ENCODE measurements at regions not wholly inside any gene's neighbourhood (a gene's known extent, or its start where the extent isn't known, plus 50 kb on each side); places are given as distances from the start of the nearest gene placed in this dataset.
A peak's percentile ranks its signal among the peaks of the same experiment; 100 is the strongest.

DNA sequence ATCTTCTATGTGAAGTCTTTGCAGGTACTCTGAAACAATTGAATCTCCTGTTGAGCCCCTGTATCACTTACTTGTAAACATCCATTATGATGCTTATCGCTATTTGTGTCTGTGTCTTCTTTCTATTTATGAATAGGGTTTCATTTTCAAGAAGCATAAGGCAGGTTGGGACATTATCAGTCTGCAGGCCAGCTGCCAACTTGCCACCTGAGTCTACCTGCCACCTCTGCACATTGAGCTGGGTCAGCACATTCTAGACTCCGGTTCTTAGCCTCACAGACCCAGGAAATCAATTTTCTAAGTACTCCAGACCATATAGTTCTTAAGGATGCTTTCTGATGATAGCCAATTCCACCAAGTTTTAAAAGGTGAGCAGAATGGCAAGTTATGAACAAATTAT, 105.7 kb upstream of the MCTP2 start:
- Mint-ChIP-seq H3K4me3 (no peak overlapping the region), H3K27me3 (peaks cover 10 to 16% of the 10 kb centered on the region in 2 donors), H3K27ac (no peak overlapping the region), H3K4me1 (ENCODE audit: low read depth in 2 of 2) (peaks cover 0 to 9% of the 10 kb centered on the region in 2 donors), H3K9me3 (no peaks in the 10 kb centered on the region), H3K36me3 (no peaks in the 10 kb centered on the region)
- no peak for ATAC-seq
- no peak for DNase-seq (ENCODE audit: low spot score)

GRCh38 chr15:94125156-94125555, 106.2 kb upstream of the MCTP2 start:
- Mint-ChIP-seq H3K27ac (no peak overlapping the region), H3K36me3 (no peaks in the 10 kb centered on the region), H3K4me3 (no peak overlapping the region), H3K4me1 (ENCODE audit: low read depth in 2 of 2) (peaks cover 0 to 9% of the 10 kb centered on the region in 2 donors), H3K27me3 (peaks cover 5 to 11% of the 10 kb centered on the region in 2 donors), H3K9me3 (no peaks in the 10 kb centered on the region)
- ATAC-seq (no peak), DNase-seq (ENCODE audit: low spot score) (no peak)

- Mint-ChIP-seq H3K4me1 (ENCODE audit: low read depth in 2 of 2) (peaks cover 0 to 9% of the 10 kb centered on the region in 2 donors), H3K36me3 (no peaks in the 10 kb centered on the region), H3K27me3 (peaks cover 0 to 3% of the 10 kb centered on the region in 2 donors), H3K27ac (no peak overlapping the region), H3K9me3 (no peaks in the 10 kb centered on the region), H3K4me3 (no peak overlapping the region)
- ATAC-seq (no peak), DNase-seq (ENCODE audit: low spot score) (no peak)
Observed at GRCh38 chr15:94122516-94122915, 108.8 kb upstream of the MCTP2 start.

- H3K27ac Mint-ChIP-seq = no peak overlapping the region
- H3K4me1 Mint-ChIP-seq (ENCODE audit: low read depth in 2 of 2) = peaks cover 0 to 4% of the 10 kb centered on the region in 2 donors
- peak; percentile 90 to 92 for ATAC-seq
- H3K4me3 Mint-ChIP-seq = no peak overlapping the region
- H3K9me3 Mint-ChIP-seq = no peaks in the 10 kb centered on the region
- peaks cover 3 to 5% of the 10 kb centered on the region in 2 donors for H3K27me3 Mint-ChIP-seq
- H3K36me3 Mint-ChIP-seq = no peaks in the 10 kb centered on the region
- peak; percentile 67 for DNase-seq (ENCODE audit: low spot score)
Observed at GRCh38 chr15:94119923-94120775, 111.2 kb upstream of the MCTP2 start.

- H3K4me3 Mint-ChIP-seq = no peak overlapping the region
- H3K27me3 Mint-ChIP-seq = peaks cover 11 to 13% of the 10 kb centered on the region in 2 donors
- no peaks in the 10 kb centered on the region for H3K4me1 Mint-ChIP-seq (ENCODE audit: low read depth in 2 of 2)
Observed at GRCh38 chr15:94119298-94119811, 112.0 kb upstream of the MCTP2 start.

GRCh38 chr15:94110476-94111130, 120.8 kb upstream of the MCTP2 start:
- Mint-ChIP-seq H3K9me3 (no peaks in the 10 kb centered on the region), H3K4me1 (ENCODE audit: low read depth in 2 of 2) (no peaks in the 10 kb centered on the region), H3K36me3 (no peaks in the 10 kb centered on the region), H3K27ac (no peak overlapping the region), H3K27me3 (peaks cover 46 to 50% of the 10 kb centered on the region in 2 donors), H3K4me3 (no peak overlapping the region)
- DNase-seq (ENCODE audit: low spot score) (no peak), ATAC-seq (no peak)

More at GRCh38 chr15:94119298-94119811, 112.0 kb upstream of the MCTP2 start:
- H3K27ac Mint-ChIP-seq = no peak overlapping the region
- DNase-seq (ENCODE audit: low spot score) (no peak), ATAC-seq (no peak)
- no peaks in the 10 kb centered on the region for H3K36me3 Mint-ChIP-seq
- H3K9me3 Mint-ChIP-seq = no peaks in the 10 kb centered on the region

DNA sequence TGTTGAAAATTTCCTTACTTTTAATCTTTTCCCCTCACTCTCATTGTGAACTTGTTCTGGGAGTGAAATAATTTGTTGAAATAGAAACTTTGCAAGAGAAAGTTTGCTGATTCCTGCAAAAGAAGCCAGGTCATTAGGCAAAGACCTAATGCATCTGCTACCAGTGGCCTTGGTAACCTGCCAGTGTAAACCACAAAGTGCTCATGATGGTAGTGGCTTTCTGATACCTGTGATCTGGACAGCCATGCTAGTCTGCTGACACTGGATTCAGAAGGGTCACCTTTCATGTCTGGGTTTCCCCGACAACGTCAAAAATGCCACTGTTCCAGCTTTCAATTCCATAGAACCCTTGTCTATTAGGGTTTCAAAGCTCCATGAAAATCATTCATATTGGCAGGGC, 123.7 kb upstream of the MCTP2 start:
- Mint-ChIP-seq H3K27ac (no peak overlapping the region), H3K36me3 (no peaks in the 10 kb centered on the region), H3K4me1 (ENCODE audit: low read depth in 2 of 2) (no peaks in the 10 kb centered on the region), H3K27me3 (peaks cover 40 to 43% of the 10 kb centered on the region in 2 donors), H3K9me3 (no peaks in the 10 kb centered on the region), H3K4me3 (no peak overlapping the region)
- ATAC-seq (no peak), DNase-seq (ENCODE audit: low spot score) (no peak)

- H3K4me1 Mint-ChIP-seq (ENCODE audit: low read depth in 2 of 2) = no peaks in the 10 kb centered on the region
Observed at GRCh38 chr15:94105760-94106159, 125.6 kb upstream of the MCTP2 start.

GRCh38 chr15:94100863-94101262, 130.5 kb upstream of the MCTP2 start:
- no peak for ATAC-seq
- Mint-ChIP-seq H3K27ac (no peak overlapping the region), H3K9me3 (no peaks in the 10 kb centered on the region), H3K4me1 (ENCODE audit: low read depth in 2 of 2) (no peaks in the 10 kb centered on the region), H3K36me3 (no peaks in the 10 kb centered on the region), H3K27me3 (peaks cover 31 to 33% of the 10 kb centered on the region in 2 donors), H3K4me3 (no peak overlapping the region)
- DNase-seq (ENCODE audit: low spot score) = no peak

More at GRCh38 chr15:94105760-94106159, 125.6 kb upstream of the MCTP2 start:
- no peaks in the 10 kb centered on the region for H3K9me3 Mint-ChIP-seq
- no peaks in the 10 kb centered on the region for H3K36me3 Mint-ChIP-seq
- no peak for DNase-seq (ENCODE audit: low spot score)
- ATAC-seq = no peak
- H3K27ac Mint-ChIP-seq = no peak overlapping the region
- H3K27me3 Mint-ChIP-seq = peaks cover 39 to 43% of the 10 kb centered on the region in 2 donors
- H3K4me3 Mint-ChIP-seq = no peak overlapping the region

DNA sequence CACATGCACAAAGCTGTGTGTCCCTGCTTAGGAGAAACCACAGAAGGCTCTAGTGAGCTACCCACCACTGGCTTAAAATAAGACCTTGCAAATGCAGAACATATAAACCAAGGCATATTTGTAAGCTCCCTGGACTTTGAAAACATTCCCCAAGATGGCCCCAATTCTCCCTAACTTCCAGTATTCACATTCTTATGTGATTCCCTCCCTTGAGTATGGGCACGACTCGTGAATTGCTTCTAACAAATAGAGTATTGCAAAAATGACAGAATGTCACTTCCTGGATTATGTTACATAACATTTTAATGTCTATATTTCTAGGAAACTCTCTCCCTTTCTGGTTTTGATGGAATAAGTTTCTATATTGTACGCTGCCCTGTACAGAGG, 131.8 kb upstream of the MCTP2 start:
- no peaks in the 10 kb centered on the region for H3K36me3 Mint-ChIP-seq
- no peaks in the 10 kb centered on the region for H3K4me1 Mint-ChIP-seq (ENCODE audit: low read depth in 2 of 2)
- ATAC-seq (no peak), DNase-seq (ENCODE audit: low spot score) (no peak)
- peaks cover 29% of the 10 kb centered on the region in 2 donors for H3K27me3 Mint-ChIP-seq
- H3K27ac Mint-ChIP-seq = no peak overlapping the region
- H3K4me3 Mint-ChIP-seq = no peak overlapping the region
- H3K9me3 Mint-ChIP-seq = no peaks in the 10 kb centered on the region

DNA sequence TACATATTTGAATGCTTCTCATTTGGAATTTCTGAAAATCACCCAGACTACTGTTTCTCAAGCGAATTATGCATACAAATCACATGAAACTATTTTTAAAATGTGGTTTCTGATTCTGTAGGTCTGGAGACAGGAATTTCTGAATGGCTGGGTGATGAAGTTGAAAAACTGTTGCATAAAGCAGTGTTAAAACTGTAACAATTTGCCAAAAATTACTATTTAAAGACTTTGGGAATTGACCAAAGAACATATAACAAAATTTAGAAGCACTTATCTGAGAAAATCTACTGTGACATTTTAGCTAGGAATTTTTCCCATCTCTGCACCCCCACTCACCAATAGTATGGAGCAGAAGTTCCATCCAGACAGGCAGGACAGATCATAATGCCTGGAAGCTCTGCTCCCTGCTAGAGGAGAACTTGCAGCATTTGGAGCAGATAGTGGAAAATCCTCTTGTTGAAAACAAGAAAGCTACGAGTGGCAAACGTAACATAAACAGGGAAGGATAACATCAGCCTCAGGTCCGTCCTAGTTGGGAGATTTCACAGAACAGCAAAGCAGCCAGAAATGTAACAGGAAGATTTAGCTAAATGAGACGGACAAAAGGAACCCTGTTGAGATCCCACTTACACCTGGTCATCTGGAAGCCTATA, 132.3 kb upstream of the MCTP2 start:
- Mint-ChIP-seq H3K4me3 (no peak overlapping the region), H3K36me3 (no peaks in the 10 kb centered on the region), H3K27me3 (peaks cover 25 to 29% of the 10 kb centered on the region in 2 donors), H3K9me3 (no peaks in the 10 kb centered on the region), H3K27ac (no peak overlapping the region), H3K4me1 (ENCODE audit: low read depth in 2 of 2) (no peaks in the 10 kb centered on the region)
- no peak for ATAC-seq
- no peak for DNase-seq (ENCODE audit: low spot score)

DNA sequence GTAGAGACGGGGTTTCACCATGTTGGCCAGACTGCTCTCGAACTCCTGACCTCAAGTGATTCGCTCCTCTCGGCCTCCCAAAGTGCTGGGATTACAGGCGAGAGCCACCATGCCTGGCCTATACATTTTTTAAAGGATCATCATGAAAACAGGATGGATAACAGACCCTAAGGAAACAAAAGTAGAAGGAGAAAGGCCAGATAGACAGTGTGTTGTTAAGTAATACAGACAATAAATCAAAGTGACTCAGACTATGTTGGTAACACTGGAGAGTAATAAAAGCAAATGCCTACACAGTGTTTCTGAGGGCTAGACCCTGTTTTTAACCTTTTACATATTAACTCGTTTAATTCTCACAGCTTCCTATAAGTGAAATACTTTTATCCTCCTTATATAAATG, 133.8 kb upstream of the MCTP2 start:
- Mint-ChIP-seq H3K9me3 (no peaks in the 10 kb centered on the region), H3K27me3 (peaks cover 22 to 28% of the 10 kb centered on the region in 2 donors), H3K36me3 (no peaks in the 10 kb centered on the region), H3K4me1 (ENCODE audit: low read depth in 2 of 2) (no peaks in the 10 kb centered on the region), H3K4me3 (no peak overlapping the region), H3K27ac (no peak overlapping the region)
- DNase-seq (ENCODE audit: low spot score) = no peak
- no peak for ATAC-seq

- Mint-ChIP-seq H3K4me1 (ENCODE audit: low read depth in 2 of 2) (no peaks in the 10 kb centered on the region), H3K36me3 (no peaks in the 10 kb centered on the region), H3K4me3 (no peak overlapping the region), H3K27me3 (peaks cover 17 to 42% of the 10 kb centered on the region in 2 donors), H3K9me3 (no peaks in the 10 kb centered on the region), H3K27ac (no peak overlapping the region)
- DNase-seq (ENCODE audit: low spot score) = no peak
- ATAC-seq = no peak
Observed at GRCh38 chr15:94094310-94094709, 137.1 kb upstream of the MCTP2 start.

DNA sequence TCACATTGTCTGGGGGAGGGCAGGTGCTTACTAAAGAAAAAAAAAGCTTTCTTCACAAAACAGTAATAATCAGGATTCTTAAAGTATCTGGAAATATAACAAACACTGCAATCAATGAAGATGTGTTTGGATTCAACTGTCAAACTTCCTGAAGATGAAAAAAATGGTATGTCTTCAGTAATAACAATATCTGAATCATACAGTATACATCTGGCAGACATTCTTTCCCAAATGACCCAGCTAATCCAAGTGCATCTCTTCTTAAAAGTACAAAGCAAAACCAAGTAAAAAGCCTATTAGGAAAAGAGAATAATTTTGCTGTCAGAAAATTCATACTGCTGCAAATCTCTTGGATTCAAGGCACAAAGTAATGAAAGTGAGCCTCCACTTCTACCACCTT, 145.0 kb upstream of the MCTP2 start:
- peaks cover 0 to 6% of the 10 kb centered on the region in 2 donors for H3K4me1 Mint-ChIP-seq (ENCODE audit: low read depth in 2 of 2)
- no peak for ATAC-seq
- no peak overlapping the region for H3K4me3 Mint-ChIP-seq
- no peaks in the 10 kb centered on the region for H3K36me3 Mint-ChIP-seq
- H3K27me3 Mint-ChIP-seq = peaks cover 14 to 32% of the 10 kb centered on the region in 2 donors
- DNase-seq (ENCODE audit: low spot score) = no peak
- H3K9me3 Mint-ChIP-seq = no peaks in the 10 kb centered on the region
- H3K27ac Mint-ChIP-seq = no peak overlapping the region
